ENCODE measurements at regions not wholly inside any gene's neighbourhood (a gene's known extent, or its start where the extent isn't known, plus 50 kb on each side); places are given as distances from the start of the nearest gene placed in this dataset.
A peak's percentile ranks its signal among the peaks of the same experiment; 100 is the strongest.
"Not testable (repeated sequence)": the region's sequence is repeated elsewhere in the genome, so short reads cannot be mapped to it uniquely, and the experiment has no call there.

DNA sequence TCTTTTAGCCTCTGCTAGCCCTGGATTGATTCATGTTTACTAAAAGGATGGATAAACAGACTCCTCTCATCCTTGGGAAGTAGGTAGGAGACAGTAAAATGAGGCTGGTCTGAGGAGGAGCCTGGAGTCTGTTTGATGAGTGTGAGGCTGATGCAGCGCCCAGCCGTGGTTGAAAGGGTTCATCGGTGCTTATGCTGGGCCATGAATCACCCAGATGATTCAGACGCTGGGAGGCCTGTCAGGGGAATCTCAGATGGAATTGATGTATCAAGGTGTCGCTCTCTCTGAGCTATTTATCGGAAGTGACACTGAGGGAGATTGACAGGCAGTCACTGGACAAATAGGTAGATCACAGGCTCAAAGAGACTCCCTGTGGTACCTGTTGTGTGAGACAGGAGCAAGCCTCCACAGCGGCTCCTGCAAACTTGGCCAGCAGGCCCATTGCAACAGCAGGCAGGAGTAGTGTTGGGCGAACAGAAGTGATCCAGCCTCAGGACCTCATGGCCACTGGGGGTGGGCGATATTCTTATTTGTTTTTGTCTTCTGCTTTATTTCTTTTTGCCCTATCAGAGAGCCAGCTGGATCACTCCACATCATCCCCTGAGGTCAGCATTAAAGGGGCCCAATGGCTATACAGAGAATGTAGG lies 109.9 kb upstream of the CADM1 start:
- no peak for DNase-seq (ENCODE audit: low read depth, low spot score)

DNA sequence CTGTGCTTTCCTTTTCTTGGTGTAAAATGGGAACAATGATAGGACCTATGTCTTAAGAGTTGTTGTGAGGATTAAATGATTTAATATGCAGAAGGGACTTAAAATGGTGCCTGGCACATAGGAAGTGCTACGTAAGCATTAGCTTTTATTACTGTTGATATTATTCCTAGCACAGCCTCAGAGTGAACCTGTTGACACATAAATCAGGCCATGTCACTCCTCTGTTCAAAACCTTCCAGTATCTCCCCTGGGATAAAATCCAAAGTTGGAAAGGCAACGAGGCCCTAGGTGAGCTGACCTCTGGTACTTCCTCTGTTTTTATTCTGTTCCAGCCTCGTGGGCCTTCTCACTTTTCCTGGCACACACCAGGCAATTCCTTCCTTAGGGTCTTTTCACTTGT lies 108.8 kb upstream of the CADM1 start:
- no peak for DNase-seq (ENCODE audit: low read depth, low spot score)

DNA sequence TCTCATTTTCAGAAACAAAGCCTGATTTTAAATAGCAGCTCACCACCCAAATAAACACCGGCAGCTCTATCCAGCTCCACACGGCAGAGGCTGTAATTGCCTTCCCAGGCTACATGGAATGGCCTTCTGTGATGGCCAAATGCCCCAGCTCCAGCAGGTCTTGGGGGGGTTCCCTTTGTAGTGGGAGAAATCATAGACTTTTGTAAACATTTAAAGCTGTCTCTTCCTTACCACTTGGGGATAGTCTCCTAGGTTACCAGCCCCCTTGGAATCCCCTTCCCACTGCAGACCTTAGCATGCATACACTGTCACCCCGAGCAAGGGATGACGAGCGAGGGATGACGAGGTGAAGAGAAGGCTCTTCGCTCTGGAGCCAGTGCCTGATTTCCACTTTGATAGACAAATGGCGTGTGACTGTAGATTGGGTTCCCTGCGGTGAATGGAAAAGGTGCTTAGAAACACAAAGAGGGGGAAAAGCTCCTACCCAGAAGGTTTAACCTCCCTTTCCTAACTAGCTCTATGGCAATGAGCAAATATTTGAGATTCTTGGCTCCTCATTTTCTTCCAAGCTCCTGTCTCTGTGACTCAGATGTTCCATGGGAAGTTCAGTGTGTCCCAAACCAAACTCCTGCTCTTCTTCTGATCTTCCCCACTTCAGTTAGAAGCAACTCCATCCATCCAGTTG lies 108.0 kb upstream of the CADM1 start:
- DNase-seq (ENCODE audit: low read depth, low spot score) = peak; percentile 40

DNA sequence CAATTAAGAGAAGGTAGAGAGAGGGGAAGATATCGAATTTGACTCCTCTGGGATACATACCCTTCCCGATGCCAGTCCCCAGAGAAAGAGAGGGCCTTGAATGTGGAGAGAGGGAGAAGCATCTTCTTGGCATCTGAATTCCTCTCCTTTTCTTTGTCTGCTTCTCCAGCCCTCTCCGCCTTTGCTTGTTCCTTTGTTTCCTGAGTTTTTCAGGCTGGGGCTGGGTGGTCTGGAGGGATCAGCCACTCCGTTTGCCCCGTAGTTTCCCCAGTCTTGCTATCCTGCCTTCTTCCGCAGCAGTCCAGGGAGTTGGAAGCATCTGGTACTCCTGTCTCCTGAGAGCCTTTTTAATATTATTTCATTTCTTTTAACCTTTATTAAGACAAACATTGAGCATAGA lies 107.1 kb upstream of the CADM1 start:
- no peak for DNase-seq (ENCODE audit: low read depth, low spot score)

DNA sequence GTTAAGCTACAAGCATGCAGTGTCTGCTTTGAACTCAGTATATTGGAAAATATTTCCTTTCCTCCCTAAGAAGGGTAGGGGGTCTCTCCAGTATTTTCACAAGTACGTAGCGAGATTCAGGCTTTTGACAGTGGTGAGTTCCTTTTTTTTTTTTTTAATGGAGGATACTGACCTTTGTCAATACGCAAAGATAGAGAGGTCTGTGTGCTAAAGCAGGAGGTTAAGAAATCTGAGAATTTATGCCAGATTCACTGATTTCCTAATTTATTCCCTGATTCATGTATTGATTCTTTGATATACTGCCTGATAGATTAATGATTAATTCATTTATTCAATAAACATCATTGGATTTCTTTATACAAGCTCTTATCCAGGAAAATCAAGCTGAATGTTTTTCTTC lies 106.7 kb upstream of the CADM1 start:
- DNase-seq (ENCODE audit: low read depth, low spot score) = no peak

DNA sequence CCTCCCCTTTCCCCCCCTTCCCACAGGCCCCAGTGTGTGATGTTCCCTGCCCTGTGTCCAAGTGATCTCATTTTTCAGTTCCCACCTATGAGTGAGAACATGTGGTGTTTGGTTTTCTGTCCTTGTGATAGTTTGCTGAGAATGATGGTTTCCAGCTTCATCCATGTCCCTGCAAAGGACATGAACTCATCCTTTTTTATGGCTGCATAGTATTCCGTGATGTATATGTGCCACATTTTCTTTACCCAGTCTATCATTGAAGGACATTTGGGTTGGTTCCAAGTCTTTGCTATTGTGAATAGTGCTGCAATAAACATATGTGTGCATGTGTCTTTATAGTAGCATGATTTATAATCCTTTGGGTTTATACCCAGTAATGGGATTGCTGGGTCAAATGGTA lies 106.0 kb upstream of the CADM1 start:
- not testable (repeated sequence) for DNase-seq (ENCODE audit: low read depth, low spot score)

DNA sequence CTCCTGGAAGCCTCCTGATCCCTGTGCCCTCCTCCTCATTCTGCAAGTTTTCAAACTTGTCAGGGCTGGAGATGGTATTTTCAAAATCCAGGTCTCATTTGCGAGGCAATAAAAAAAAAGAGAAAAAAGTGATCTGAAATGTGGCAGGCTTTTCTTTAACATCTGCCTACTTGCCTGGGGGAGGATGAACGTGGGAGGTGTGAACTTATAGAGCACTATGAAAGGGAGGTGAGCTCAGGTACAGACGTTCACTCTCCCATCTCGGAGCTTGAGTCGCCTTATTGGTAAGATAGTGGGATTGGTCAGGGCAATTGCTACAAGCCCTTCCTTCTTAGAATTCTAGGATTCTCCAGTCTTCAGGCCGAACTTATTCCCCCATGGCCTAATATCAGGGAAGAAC lies 104.8 kb upstream of the CADM1 start:
- DNase-seq (ENCODE audit: low read depth, low spot score) = no peak

DNA sequence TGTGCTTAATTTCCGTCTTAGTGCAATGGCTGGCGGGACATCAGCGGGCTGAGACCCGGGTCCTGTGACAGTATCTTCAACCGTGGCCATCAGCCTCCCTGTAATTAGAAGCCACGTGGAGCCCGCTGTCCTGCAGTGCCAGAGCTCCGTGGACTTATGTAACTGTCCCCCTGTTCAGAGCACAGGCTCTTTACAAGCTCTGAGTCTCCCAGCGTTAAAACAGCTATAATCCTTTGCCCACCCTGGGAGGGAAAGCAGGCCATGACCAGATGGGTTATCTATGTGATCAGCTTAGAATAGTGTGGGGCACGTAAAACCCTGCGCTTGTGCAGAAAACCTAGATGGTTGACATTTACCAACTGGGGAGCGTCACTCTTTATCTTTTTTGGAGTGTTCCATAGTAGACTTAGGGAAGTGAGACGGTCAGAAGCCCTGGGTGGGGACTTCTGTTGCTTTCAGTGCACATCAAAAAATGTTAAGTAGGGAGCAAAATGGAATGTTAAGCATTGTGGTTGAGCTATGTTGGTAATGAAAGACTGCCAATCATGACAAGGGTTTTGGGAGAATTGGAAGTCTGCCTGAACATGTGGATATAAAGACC lies 103.5 kb upstream of the CADM1 start:
- no peak for DNase-seq (ENCODE audit: low read depth, low spot score)

DNA sequence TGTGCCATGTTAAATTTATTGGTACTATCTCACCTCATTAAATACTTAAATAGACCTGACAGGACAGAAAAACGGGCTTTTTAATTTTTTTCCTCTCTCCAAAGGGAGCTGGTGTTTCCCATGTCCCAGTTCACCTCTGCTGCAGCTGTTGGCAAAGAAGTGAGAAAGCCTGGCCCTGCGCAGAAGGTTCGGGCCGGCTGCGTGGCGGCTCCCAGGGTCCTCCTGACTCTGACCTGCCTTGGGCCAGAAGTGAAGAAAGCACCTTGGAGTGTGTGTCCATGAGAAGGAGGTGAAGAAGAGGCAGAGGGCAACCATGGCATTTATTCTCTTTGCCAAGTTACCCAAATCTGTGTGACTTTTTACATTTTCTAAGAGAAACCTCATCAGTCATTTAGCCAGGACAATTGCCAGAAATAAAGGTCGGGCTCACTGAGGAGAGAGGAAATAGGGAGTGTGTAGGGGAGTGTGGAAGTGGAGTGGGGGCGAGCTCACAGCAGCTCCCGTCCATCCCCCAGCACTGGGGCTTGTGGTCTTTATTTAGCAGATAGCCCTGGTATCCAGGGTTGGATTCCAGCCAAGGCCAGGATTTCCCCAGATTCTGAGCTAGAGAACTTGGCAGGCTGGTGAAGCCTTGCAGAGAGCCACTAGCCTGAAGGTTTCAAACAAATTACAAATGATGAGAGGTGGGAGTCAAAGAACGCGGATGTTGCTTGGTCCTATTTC lies 102.4 kb upstream of the CADM1 start:
- DNase-seq (ENCODE audit: low read depth, low spot score) = no peak

DNA sequence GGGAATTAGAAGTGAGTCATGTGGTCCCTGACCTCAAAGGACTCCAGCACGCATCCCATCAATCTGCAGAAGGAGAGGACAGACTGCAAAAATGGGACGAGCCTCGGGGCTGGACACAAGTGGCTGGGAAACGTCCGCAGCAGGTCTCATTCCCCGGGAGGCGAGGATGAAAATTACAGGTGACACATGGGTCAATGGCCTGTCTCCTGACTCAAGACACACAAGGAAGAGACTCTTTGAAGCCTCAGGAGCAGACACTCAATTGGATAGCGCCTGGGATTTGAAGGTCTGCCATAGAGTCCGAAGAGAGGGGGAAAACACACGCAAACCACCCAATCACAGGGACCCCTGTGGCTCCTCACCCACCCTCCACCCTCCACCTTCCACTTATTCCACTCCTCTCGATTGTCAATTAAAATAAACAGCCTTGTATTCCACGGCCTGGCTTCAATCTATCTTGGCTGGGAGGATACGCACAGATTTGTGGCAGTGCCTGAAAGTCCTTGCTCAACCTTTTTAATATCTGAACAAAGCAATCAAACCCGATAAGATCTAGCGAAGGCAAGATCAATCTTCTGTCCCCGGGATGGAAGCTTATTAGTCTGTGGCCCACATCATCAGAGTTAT lies 101.8 kb upstream of the CADM1 start:
- DNase-seq (ENCODE audit: low read depth, low spot score) = peak; percentile 25

DNA sequence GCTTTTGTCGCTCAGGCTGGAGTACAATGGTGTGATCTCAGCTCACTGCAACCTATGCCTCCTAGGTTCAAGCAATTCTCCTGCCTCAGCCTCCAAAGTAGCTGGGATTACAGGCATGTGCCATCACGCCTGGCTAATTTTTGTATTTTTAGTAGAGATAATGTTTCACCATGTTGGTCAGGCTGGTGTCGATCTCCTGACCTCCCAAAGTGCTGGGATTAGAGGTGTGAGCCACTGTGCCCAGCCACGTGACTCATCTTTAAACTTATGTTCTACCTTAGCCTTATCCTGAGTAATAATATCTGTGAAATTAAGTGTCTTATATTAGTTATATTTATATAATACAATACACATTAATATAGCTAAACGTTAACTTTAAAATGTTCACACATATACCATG lies 101.2 kb upstream of the CADM1 start:
- DNase-seq (ENCODE audit: low read depth, low spot score) = not testable (repeated sequence)

DNA sequence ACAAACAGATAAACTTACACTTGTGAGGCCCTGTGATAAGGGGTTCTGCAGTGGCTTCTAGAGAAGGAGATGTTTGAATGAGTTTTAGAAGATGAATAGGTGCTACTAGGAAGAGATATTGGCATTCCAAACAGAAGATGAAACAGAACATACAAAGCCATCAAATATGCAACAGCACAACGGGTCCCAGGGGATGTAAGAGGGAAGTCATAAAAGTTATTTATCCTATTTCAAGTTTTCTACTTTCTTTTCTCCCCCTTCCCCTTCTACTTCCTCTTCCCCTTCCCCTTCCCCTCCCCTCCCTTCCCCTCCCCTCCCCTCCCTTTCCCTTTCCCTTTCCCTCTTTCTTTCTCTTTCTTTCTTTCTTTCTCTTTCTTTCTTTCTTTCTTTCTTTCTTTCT lies 94.9 kb upstream of the CADM1 start:
- no peak for DNase-seq (ENCODE audit: low read depth, low spot score)

DNA sequence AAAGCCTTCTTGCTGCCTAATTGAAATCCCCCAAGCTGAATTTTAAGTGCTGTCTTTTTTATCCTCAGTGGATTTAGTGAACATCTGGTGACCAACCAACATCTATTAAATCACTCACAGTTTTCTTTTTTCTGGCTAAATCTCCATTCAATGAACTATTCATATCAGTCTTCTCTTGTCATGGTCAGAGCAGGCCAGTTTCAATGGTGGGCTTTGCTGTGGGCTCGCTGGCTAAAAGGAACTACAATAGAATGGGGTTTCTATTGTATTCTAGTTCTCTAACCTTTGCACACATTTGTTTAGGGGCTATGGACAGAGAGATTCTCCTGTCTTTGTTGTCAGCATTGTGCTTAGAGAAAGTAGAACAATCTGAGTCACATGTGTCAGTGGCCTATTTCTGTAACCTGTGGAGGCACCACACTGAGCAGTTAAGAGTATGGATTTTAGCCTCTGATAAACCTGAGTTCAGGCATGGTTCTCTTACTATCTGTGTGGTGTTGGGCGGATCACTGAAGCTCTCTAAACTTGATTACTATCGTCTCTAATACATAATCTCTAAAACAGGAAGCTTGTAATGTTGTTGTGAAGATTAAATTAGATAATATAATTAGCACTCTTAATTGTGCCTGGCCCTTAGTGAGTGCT lies 94.2 kb upstream of the CADM1 start:
- no peak for DNase-seq (ENCODE audit: low read depth, low spot score)

DNA sequence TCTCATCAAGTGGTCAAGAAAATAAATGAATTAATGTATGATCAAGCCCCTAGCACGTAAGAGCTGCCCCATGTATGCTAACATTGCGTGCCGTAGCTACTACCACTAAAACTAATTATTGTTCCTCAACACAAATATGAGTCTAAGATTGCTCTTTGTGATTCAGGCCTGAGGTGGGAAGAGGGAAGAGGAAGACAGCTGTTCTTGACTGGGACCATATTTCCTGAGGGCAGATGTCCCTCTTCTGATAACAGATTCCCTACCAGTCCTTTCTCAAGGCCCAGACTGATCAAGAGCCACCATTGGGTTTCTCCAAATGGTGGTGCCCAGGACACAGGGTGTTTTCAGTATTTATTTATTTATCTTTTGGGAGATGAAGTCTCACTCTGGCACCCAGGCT lies 87.2 kb upstream of the CADM1 start:
- DNase-seq (ENCODE audit: low read depth, low spot score) = no peak

DNA sequence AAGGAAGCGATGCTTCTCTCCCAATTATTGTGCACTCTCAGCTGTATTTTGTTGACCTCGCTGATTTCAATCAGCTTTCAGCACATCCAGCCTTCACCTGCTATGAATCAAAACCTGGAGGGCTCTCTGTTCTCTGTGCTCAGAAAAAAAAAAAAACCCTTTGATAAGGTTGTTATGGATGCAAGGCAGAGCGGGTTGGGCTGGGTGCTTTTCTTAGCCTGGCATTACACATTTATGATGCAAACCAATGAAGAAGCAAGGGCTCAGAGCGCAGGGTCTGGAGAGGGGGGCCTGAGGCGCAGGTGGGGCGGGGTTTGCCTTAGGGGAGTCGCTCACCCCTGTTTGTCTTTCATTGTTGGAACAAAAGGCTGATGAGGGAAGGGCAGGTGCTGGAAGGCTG lies 86.0 kb upstream of the CADM1 start:
- DNase-seq (ENCODE audit: low read depth, low spot score) = peak; percentile 19

DNA sequence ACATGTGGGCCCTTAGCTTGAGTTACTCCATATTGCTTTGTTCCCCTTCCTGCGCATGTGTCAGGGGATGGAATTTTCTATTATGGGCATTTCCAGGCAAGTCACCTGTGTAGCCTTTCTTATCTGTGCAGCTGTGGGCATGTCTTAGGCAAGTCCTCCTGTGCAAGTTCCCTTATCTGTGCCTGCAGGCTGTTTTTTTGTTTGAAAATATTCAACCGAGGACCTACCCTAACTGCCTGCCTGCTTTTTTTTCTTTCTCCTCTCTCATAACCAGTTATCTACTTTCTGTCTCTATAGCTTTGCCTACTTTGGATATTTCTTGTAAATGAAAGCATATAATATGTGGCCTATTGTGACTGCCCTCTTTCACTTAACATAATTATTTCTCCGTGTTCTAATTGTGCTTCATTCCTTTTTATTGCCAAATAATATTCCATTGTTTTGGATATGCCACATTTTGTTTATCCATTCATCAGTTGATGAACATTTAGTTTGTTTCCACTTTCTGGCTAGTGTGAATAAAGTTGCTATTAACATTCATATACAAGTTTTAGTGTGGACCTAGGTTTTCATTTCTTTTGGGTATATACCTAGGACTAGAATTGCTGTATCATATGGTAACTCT lies 83.6 kb upstream of the CADM1 start:
- DNase-seq (ENCODE audit: low read depth, low spot score) = no peak

DNA sequence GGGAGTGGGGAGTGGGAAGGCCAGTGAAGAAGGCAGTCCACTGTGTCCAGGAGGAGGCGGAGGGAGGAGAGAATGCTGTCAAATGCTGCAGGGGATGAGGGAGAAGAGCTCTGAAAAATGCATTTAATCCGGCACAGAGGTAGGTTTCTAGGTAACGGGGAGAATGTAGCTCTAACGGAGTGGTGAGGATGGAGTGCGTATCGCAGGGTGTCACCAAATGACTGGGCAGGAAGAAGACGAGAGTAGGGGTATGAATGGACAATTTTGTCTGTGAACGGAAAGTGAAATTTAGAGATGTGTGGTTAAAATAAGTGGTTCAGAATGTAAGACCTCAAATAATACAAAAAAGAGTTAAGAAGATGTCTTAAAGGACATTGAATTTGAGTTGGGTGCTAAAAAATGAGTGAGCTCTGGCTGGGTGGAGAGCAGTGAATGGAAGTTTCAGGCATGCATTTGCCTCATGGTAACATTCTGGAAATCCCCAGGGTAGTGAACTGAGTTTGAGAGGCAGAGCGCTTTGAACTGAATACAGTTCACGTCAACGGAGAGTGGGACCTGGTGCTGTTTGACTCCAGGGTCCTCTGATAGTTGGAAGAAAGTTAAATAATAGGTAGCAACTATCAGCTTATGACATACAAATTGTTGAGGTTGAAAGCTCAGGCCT lies 81.3 kb upstream of the CADM1 start:
- DNase-seq (ENCODE audit: low read depth, low spot score) = no peak

DNA sequence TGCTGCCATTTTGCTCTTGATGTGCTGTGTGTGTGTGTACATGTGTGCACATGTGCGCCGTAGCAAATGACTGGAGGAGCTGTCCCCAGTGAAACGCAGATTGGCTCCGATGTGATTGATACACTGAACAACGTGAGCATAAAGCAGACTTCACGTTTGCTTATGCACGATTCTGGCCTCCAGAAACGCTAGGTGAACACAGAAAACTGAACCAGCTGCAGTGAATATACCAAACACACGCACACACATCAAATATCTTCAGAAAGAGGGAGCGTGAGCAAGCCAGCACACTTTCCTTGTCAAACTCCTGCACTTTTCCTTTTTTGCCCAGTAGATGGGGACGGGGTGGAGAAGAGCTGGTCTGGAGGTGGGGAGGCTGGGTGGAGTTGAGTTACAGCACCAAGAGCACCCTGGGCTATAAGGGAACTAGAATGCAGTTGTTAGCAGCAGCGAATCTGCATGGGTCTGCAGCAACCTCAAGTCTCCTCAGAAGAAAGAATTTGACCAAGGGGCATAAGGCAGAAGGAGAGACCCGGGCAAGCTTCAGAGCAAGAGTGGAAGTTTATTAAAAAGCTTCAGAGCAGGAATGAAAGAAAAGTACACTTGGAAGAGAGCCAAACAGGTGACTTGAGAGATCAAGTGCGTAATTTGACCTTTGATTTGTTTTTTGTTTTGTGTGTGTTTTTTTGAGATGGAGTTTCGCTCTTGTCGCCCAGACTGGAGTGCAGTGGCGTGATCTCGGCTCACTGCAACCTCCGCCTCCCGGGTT lies 77.8 kb upstream of the CADM1 start:
- peak; percentile 83 for DNase-seq (ENCODE audit: low read depth, low spot score)

DNA sequence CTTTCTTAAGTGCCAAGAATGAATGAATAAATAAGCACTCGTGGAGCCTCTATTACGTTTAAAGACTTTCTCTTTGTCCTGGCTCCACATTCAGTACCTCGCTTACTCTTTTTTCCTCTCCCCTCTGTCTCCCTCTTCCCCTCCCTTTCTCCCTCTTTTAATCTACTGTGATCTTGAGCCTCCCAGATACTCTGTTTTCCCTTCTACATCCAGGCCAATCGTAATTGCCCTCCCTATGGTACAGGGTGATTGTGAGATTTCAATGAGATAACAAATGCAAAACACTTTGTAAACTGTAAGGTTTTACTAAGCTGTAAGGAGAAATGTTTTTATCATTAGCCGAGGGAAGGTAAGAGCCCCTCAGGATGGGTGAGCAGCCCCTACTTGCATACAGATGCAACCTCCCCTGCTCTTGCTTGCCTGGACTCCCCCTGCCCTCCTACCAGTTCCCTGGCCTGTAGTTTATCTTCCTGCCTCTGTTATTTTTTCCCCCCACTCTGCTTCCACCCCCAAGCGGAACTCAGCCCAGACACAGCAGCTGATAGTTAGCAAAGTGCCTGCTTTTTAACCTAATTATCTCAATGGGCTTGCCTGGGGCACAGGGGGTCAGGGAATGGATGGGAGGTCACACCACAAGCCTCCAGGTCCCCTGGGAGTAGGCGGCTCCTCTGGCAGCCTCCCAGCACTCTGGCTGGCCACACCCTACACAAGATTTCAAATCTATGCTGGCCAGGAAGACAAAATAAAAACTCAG lies 76.9 kb upstream of the CADM1 start:
- DNase-seq (ENCODE audit: low read depth, low spot score) = peak; percentile 90
